Heart left ventricle (tissue), 16 donors: ENCODE measurements at regions not wholly inside any gene's neighbourhood (a gene's known extent, or its start where the extent isn't known, plus 50 kb on each side); places are given as distances from the start of the nearest gene placed in this dataset.

Experiments used
- ATAC-seq, 4 donors: fragments of 200-7000 bp; cut with Tn5 transposase; one replicate each; pipeline ENCODE4 v1.9.1; 2020 to 2022; ENCODE audit warnings: moderate library complexity in 4 of 4, mild to moderate bottlenecking in 3 of 4, moderate number of reproducible peaks in 1 of 4
- DNase-seq, 5 donors: peaks; one replicate each; pipeline ENCODE4 v3.0.0-alpha.2; 2020
- H3K27ac ChIP-seq, 12 donors: fragments of 200-600 bp; sonication (generic) in 4 of 12; one replicate each; pipeline versions ENCODE4 v1.5.0 to v1.8.0; 2016 to 2022; ENCODE audit warnings: mild to moderate bottlenecking in 2 of 12
- H3K27me3 ChIP-seq, 9 donors: fragments of 200-600 bp; sonication (generic) in 2 of 9; one replicate each; pipeline versions ENCODE4 v1.5.1 to v1.8.0; 2016 to 2022; ENCODE audit warnings: mild to moderate bottlenecking in 3 of 9
- H3K36me3 ChIP-seq, 9 donors: fragments of 200-600 bp; sonication (generic) in 2 of 9; one replicate each; pipeline versions ENCODE4 v1.5.0 to v1.8.0; 2018 to 2022; ENCODE audit warnings: mild to moderate bottlenecking in 2 of 9
- H3K4me1 ChIP-seq, 12 donors: fragments of 200-600 bp; sonication (generic) in 4 of 12; one replicate each; pipeline versions ENCODE4 v1.5.0 to v1.8.0; 2016 to 2022; ENCODE audit warnings: mild to moderate bottlenecking in 3 of 12
- H3K4me3 ChIP-seq, 12 donors: fragments of 200-600 bp; sonication (generic) in 4 of 12; one replicate each; pipeline versions ENCODE4 v1.5.0 to v1.8.0; 2017 to 2022; ENCODE audit warnings: mild to moderate bottlenecking in 9 of 12, moderate library complexity in 4 of 12
- H3K9me3 ChIP-seq, 12 donors: fragments of 200-600 bp; sonication (generic) in 4 of 12; one replicate each; pipeline versions ENCODE4 v1.5.0 to v1.8.0; 2016 to 2022; ENCODE audit warnings: mild to moderate bottlenecking in 1 of 12
- CTCF ChIP-seq, 12 donors: fragments of 200-600 bp; sonication (generic) in 4 of 12; IDR thresholded peaks; one replicate each; pipeline versions ENCODE4 v1.5.0 to v1.8.0; 2018 to 2022; ENCODE audit warnings: antibody characterized with exemption in 12 of 12, mild to moderate bottlenecking in 5 of 12
- POLR2A ChIP-seq, 2 donors: fragments of 450-650 bp; IDR thresholded peaks; one replicate each; pipeline ENCODE4 v1.6.1; 2017; ENCODE audit warnings: antibody characterized with exemption in 2 of 2, mild to moderate bottlenecking in 2 of 2, moderate library complexity in 2 of 2
- WGBS, 4 donors: extraction: QIAGEN DNeasy Blood & Tissue Kit in 2 of 4; methylation state at CpG; one replicate each; pipeline versions ENCODE4 v1.1.5 to v1.1.7; 2013 to 2018; 5-methylcytosine and 5-hydroxymethylcytosine counted together
- intact Hi-C, 10 donors: fragments of 100-400 bp; cut with DNase I; formaldehyde crosslinking; loops; one replicate each; pipeline versions ENCODE4 v1.11.1 to v1.14.2; 2022
- donor health status: ischemic (EF 13 %, LVEDD 7.1; RV severe dilation, severe dysfunction).
- donor health status: healthy with polysubstance abuse.
- donor health status: DM: no; HTN: yes; CAD: no.
- donor health status: DM: no; HTN: no; CAD: no.
- donor health status: ischemic (EF 25% LVEDD 6.9; RV normal size, moderate dysfunction).
- donor health status: ischemic (EF 25% LVEDD 5.7; RV mildly dilated, moderate dysfunction).
- donor health status: healthy.
- donor health status: DM: yes; HTN: yes; CAD: no.
- donor health status: ischemic (EF 35%, LVEDD 5.7; RV mildly dilated, moderate dysfunction).
- donor health status: nonischemic (EF 11% LVEDD 7.7; RV severe dilation, severe dysfunction).
- donor health status: DM: yes; HTN: yes; CAD: no.
- donor health status: PGD.
- donor health status: ischemic (EF 29% LVEDD 5.4; RV normal size, mild dysfunction).
- donor health status: nonischemic (EF 23%, LVEDD 6.1; RV moderate dilation, normal function).

DNA sequence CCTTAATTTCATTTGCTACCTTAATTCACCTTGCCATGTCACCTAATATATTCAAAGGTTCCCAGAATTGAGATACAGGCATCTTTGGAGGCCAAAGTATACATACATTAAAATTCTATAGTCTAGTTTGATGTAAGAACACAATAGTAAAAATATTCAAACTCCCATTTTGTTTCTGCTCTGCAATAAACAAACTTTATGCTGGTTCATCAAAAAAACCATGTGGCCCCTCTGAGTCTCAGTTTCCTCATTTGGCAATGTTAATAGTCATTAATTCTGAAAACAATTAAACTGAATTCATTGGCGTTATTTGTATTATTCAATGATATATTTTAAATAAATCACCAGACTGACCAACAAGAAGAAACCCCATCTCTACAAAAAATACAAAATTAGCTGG, 639.4 kb upstream of the INTU start:
- Histone ChIP-seq H3K27ac (no peak overlapping the region), H3K4me3 (no peak overlapping the region), H3K9me3 (peaks cover 0 to 6% (median 0%) of the 10 kb centered on the region in 12 donors), H3K36me3 (no peaks in the 10 kb centered on the region), H3K4me1 (no peaks in the 10 kb centered on the region), H3K27me3 (no peaks in the 10 kb centered on the region)
- ATAC-seq (no peak), DNase-seq (no peak)
- intact Hi-C loops = no loop called here
- TF ChIP-seq POLR2A (IDR thresholded peaks at IDR 0.05) = no peak
- TF ChIP-seq CTCF (IDR thresholded peaks at IDR 0.05) = no peak
- WGBS, 4 donors = 80 to 91% (median 89%) methylated on average over 1 of the region's 1 CpG

DNA sequence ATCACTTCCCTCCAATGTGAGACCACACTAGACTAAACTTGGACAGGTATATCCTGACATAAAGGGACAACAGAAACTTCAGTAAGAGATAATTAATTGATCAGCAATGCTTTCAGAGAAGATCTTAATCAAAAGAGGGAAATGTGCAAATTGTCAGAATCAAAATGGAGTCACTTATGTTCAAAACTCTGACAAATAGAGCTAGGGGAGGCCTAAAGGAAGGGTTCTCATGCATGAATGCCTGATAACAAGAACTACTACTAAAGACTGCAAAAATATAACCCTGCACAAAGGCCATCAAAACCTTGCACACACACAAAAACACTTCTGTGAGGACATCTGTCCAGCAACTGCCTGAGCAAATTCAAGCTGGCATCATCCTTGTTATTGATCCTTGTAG, 637.5 kb upstream of the INTU start:
- no peaks in the 10 kb centered on the region for H3K4me1 ChIP-seq
- TF ChIP-seq CTCF (IDR thresholded peaks at IDR 0.05) (no peak), POLR2A (IDR thresholded peaks at IDR 0.05) (no peak)
- no peaks in the 10 kb centered on the region for H3K27me3 ChIP-seq
- intact Hi-C loops = no loop called here
- no peak for DNase-seq
- no peaks in the 10 kb centered on the region for H3K36me3 ChIP-seq
- no peak for ATAC-seq
- H3K27ac ChIP-seq = no peak overlapping the region
- H3K9me3 ChIP-seq = peaks cover 0 to 6% (median 0%) of the 10 kb centered on the region in 12 donors
- no peak overlapping the region for H3K4me3 ChIP-seq

- TF ChIP-seq CTCF (IDR thresholded peaks at IDR 0.05) (no peak), POLR2A (IDR thresholded peaks at IDR 0.05) (no peak)
- DNase-seq = no peak
- ATAC-seq = no peak
- H3K36me3 ChIP-seq = no peaks in the 10 kb centered on the region
- no peak overlapping the region for H3K4me3 ChIP-seq
- intact Hi-C loops = no loop called here
- no peaks in the 10 kb centered on the region for H3K4me1 ChIP-seq
- no peaks in the 10 kb centered on the region for H3K27me3 ChIP-seq
- no peak overlapping the region for H3K27ac ChIP-seq
- H3K9me3 ChIP-seq = no peaks in the 10 kb centered on the region
- WGBS, 4 donors = 83 to 95% (median 90%) methylated on average over 1 of the region's 1 CpG
Measured at GRCh38 chr4:127000110-127000509, 632.6 kb upstream of the INTU start.

- 90 to 94% (median 93%) methylated on average over 2 of the region's 2 CpGs for WGBS, 4 donors
- Histone ChIP-seq H3K36me3 (no peaks in the 10 kb centered on the region), H3K4me3 (no peak overlapping the region), H3K9me3 (no peaks in the 10 kb centered on the region), H3K4me1 (no peaks in the 10 kb centered on the region), H3K27ac (no peak overlapping the region), H3K27me3 (no peaks in the 10 kb centered on the region)
- intact Hi-C loops = no loop called here
- DNase-seq (no peak), ATAC-seq (no peak)
- no peak for TF ChIP-seq POLR2A (IDR thresholded peaks at IDR 0.05)
- no peak for TF ChIP-seq CTCF (IDR thresholded peaks at IDR 0.05)
Measured at GRCh38 chr4:127000846-127001245, 631.9 kb upstream of the INTU start.
